Hepatocyte (in vitro differentiated cells): ENCODE measurements at regions not wholly inside any gene's neighbourhood (a gene's known extent, or its start where the extent isn't known, plus 50 kb on each side); places are given as distances from the start of the nearest gene placed in this dataset.

Experiments used
- CTCF ChIP-seq: fragments of 200-600 bp; sonication (generic); IDR thresholded peaks from 2 replicates; pipeline ENCODE4 v1.5.1; 2016; ENCODE audit warnings: antibody characterized with exemption, mild to moderate bottlenecking; ENCODE audit not compliant: poor library complexity
- EZH2 ChIP-seq: fragments of 200-600 bp; sonication (generic); IDR thresholded peaks from 2 replicates; pipeline ENCODE4 v1.6.1; 2016; ENCODE audit warnings: antibody characterized with exemption, mild to moderate bottlenecking, borderline replicate concordance

DNA sequence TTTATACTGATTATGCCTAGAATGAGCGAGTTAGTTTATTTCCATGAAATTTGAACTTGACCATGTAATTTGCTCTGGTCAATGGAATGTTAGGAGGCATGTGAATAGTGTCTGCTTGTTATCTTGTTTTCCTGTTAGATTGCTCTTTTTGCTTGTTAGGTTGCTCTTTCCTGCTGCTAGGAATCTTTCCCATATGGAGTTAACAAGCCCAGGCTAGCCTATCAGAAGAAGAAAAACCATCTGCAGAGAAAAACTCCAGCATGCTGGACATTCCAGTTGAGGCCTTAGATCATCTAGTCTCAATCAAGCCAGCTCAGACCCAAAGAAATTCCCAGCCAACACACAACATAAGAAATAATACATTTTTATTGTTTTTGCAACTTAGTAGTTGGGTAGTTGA lies 470.2 kb upstream of the AGTR1 start:
- TF ChIP-seq CTCF (no peak), EZH2 (no peak)
